ENCODE measurements at regions not wholly inside any gene's neighbourhood (a gene's known extent, or its start where the extent isn't known, plus 50 kb on each side); places are given as distances from the start of the nearest gene placed in this dataset.
A peak's percentile ranks its signal among the peaks of the same experiment; 100 is the strongest.
"Not testable (repeated sequence)": the region's sequence is repeated elsewhere in the genome, so short reads cannot be mapped to it uniquely, and the experiment has no call there.

DNA sequence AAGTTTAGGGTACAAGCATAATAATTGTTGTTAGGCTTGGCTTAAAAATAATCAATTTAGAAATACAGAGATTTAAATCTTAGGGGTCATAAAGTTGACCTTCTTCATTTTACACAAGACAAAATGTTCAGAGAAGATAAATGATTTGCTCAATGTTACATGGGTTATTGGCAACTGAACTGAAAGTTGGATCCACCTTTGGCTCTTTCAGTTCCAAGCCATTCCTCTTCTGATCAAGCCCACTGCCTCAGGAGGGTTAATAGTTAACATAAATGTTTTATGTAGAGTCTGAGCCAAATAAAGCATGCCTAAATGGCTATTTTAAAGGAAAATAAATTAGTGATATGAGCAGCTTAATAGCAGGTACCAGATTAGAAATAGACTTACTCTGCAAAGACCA lies 79.1 kb upstream of the RHOBTB1 start:
- no peaks in the 10 kb centered on the region for H3K4me1 Mint-ChIP-seq
- H3K4me3 Mint-ChIP-seq, result no peak overlapping the region
- no peak for ATAC-seq (ENCODE audit: low read depth in 2 of 2)
- no peaks in the 10 kb centered on the region for H3K36me3 Mint-ChIP-seq
- H3K9me3 Mint-ChIP-seq, result peaks cover 0 to 13% (median 0%) of the 10 kb centered on the region in 7 donors
- peaks cover 13 to 18% (median 14%) of the 10 kb centered on the region in 3 donors for H3K27me3 Mint-ChIP-seq
- H3K27ac Mint-ChIP-seq, result no peak overlapping the region
- no peak for DNase-seq

DNA sequence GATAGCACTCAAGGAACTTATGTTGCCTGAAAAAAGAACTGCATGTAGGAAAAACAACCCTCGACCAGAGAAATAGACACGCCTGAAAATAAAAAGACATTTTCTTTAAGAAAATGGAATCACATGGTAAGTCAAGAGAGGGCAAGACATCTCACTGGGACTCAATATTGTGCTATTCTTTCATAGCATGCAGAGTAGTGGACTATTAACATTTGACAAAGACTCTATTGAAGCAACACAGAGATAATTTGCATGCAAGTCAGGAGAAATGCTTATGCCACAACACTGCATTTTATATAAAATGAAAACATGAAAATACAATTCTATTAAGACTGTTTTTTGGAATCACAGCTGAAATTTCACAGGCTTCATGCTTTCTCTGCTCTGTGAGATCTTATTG lies 77.9 kb upstream of the RHOBTB1 start:
- peaks cover 0 to 13% (median 0%) of the 10 kb centered on the region in 7 donors for H3K9me3 Mint-ChIP-seq
- H3K27me3 Mint-ChIP-seq, result peaks cover 13 to 18% (median 14%) of the 10 kb centered on the region in 3 donors
- no peaks in the 10 kb centered on the region for H3K4me1 Mint-ChIP-seq
- no peak for DNase-seq
- no peak overlapping the region for H3K4me3 Mint-ChIP-seq
- no peak overlapping the region for H3K27ac Mint-ChIP-seq
- no peaks in the 10 kb centered on the region for H3K36me3 Mint-ChIP-seq
- ATAC-seq (ENCODE audit: low read depth in 2 of 2), result no peak

DNA sequence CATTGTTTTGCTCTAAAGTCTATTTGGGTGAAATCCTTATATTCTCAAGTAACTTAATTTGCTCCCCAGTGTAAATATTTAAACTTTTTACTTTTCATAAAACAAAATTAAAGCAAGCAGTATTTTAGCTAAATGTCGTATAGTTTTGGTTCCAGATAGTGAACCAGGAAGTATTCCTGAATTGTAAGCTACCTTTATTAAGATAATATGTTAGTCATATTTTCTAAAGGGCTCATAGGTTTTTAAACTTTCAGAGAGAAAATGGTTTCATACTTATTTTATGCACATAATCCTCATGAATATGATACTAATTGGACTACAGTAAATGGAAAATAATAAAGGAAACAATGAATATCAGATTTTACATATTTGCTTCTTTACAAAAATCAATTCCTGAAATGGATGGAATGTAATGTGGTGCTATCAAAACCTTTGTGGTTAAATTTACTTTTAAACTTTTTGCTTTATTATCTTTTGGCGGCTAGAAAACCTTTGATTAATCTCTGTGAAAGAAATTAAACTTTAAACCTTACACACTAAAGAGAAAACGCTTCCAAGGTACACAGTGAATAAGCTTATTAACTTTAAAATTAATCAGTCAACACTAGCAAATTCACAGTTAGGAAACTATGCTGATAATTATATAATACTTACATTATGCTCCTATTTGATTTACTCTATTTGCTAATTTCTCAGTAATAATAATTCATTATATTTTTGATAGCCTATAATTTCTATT lies 76.6 kb upstream of the RHOBTB1 start:
- peaks cover 0 to 13% (median 0%) of the 10 kb centered on the region in 7 donors for H3K9me3 Mint-ChIP-seq
- peaks cover 13 to 18% (median 14%) of the 10 kb centered on the region in 3 donors for H3K27me3 Mint-ChIP-seq
- H3K4me3 Mint-ChIP-seq, result no peak overlapping the region
- no peak for DNase-seq
- no peaks in the 10 kb centered on the region for H3K4me1 Mint-ChIP-seq
- ATAC-seq (ENCODE audit: low read depth in 2 of 2), result no peak
- H3K27ac Mint-ChIP-seq, result no peak overlapping the region
- no peaks in the 10 kb centered on the region for H3K36me3 Mint-ChIP-seq

DNA sequence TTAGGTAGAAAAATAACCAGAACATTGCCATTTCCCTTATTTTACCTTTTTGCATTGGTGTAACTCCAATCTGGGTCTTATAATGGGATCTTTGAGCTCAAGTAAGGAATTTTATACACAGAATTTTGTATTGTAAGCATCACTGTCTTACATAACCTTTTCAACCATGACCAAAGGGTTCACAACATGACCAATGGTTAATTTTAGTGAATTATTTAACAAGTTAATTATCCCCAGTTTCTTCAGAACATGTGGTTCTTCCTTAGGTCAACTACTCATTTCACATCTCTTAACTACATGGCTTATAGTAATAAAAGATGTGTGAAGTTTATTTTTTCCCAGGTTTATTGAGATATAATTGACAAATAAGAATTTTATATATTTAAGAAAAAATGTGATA lies 74.2 kb upstream of the RHOBTB1 start:
- DNase-seq (no peak), ATAC-seq (ENCODE audit: low read depth in 2 of 2) (no peak)
- Mint-ChIP-seq H3K9me3 (peaks cover 0 to 13% (median 0%) of the 10 kb centered on the region in 7 donors), H3K27me3 (peaks cover 13 to 26% (median 18%) of the 10 kb centered on the region in 3 donors), H3K4me1 (no peaks in the 10 kb centered on the region), H3K4me3 (no peak overlapping the region), H3K27ac (no peak overlapping the region), H3K36me3 (no peaks in the 10 kb centered on the region)

DNA sequence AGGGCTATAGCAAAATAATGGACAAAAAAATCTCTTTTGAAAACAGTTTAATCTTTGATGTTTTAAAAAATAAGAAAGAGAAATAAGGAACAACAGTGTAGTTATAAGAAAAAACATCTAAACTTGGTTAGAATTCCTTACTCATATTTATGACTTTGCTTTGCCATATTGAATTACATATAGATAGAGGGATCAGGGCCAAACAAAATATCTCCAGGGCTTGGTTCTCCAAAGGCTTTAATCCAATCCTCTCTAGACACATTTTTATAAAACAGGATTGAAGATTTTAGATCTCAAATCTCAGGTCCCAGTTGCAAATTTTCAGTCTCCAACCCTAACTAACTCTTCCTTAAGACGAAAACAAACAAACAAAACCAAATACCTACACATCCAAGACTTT lies 72.6 kb upstream of the RHOBTB1 start:
- ATAC-seq (ENCODE audit: low read depth in 2 of 2) (no peak), DNase-seq (no peak)
- peaks cover 0 to 13% (median 0%) of the 10 kb centered on the region in 7 donors for H3K9me3 Mint-ChIP-seq
- peaks cover 8 to 28% (median 18%) of the 10 kb centered on the region in 3 donors for H3K27me3 Mint-ChIP-seq
- no peaks in the 10 kb centered on the region for H3K4me1 Mint-ChIP-seq
- H3K27ac Mint-ChIP-seq, result no peak overlapping the region
- H3K4me3 Mint-ChIP-seq, result no peak overlapping the region
- no peaks in the 10 kb centered on the region for H3K36me3 Mint-ChIP-seq

DNA sequence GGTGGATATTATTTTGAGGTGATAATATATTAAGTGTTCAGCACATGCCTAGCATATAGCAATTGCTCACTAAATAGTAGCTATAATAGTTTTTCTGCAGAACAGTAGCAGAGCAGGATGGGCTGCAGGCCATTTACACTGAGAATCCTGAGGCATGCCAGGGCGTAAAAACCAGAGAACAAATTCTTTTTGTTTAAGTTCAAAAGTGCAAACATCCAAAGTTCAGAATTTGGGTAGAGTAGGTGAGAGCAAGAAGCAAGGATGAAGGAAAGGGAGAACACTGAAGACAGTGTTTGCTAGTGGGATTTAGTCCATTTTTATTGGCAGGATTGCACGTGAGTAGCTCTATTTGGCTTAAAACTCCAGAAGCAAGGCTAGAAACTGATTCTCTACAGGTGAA lies 72.0 kb upstream of the RHOBTB1 start:
- H3K4me3 Mint-ChIP-seq, result no peak overlapping the region
- H3K27ac Mint-ChIP-seq, result no peak overlapping the region
- ATAC-seq (ENCODE audit: low read depth in 2 of 2) (no peak), DNase-seq (no peak)
- H3K36me3 Mint-ChIP-seq, result no peaks in the 10 kb centered on the region
- H3K27me3 Mint-ChIP-seq, result peaks cover 8 to 32% (median 18%) of the 10 kb centered on the region in 3 donors
- peaks cover 0 to 13% (median 0%) of the 10 kb centered on the region in 7 donors for H3K9me3 Mint-ChIP-seq
- H3K4me1 Mint-ChIP-seq, result no peaks in the 10 kb centered on the region

DNA sequence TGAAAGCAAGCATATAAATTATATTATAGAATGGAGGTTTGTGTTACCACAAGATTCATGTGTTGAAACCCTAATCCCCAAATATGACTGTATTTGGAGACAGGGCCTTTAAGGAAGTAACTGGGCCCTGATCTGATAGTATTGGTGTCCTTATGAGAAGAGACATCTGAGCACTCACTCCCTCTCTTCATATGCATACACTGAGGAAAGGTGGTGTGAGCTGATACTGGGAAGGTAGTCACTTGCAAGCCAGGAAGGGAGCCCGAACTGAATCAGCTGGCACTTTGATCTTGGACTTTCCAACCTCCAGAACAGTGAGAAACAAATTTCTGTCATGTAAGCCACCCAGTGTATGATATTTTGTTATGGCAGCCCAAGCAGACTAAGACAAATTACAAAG lies 66.9 kb upstream of the RHOBTB1 start:
- Mint-ChIP-seq H3K4me3 (no peak overlapping the region), H3K4me1 (no peaks in the 10 kb centered on the region), H3K27me3 (peaks cover 33 to 46% (median 44%) of the 10 kb centered on the region in 3 donors), H3K36me3 (peaks cover 0 to 7% of the 10 kb centered on the region in 2 donors), H3K27ac (no peak overlapping the region), H3K9me3 (peaks cover 0 to 6% (median 0%) of the 10 kb centered on the region in 7 donors)
- ATAC-seq (ENCODE audit: low read depth in 2 of 2) (no peak), DNase-seq (no peak)

DNA sequence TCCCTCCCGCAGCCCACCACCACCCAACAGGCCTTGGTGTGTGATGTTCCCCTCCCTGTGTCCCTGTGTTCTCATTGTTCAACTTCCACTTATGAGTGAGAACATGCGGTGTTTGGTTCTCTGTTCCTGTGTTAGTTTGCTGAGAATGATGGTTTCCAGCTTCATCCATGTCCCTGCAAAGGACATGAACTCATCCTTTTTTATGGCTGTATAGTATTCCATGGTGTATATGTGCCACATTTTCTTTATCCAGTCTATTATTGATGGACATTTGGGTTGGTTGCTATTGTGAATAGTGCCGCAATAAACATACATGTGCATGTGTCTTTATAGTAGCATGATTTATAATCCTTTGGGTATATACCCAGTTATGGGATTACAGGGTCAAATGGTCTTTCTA lies 59.1 kb upstream of the RHOBTB1 start:
- DNase-seq; H3K4me1 Mint-ChIP-seq; H3K27ac Mint-ChIP-seq; H3K4me3 Mint-ChIP-seq; H3K36me3 Mint-ChIP-seq; ATAC-seq (ENCODE audit: low read depth in 2 of 2): not testable (repeated sequence)
- Mint-ChIP-seq H3K27me3 (peaks cover 66 to 80% (median 70%) of the 10 kb centered on the region in 3 donors), H3K9me3 (peaks cover 0 to 18% (median 11%) of the 10 kb centered on the region in 7 donors)

DNA sequence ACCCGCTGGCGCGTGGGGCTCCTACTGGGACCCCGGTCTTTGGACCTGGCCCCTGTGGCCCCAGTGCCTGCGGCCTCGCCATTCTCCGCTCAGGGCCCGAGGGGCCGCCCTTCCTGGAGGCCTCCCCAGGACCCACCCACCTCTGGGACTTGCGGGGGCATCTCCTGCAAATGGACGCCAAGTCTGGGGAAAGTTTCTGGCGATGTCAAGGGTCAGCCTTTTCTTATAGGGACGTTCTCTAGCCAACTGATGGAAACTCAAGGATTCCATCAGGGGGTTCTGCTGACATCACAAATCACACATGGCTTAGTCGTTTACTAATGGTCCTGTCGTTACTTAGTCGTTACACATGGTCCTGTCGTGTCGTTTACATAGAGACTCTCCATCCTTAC lies 57.7 kb upstream of the RHOBTB1 start:
- H3K9me3 Mint-ChIP-seq, result peaks cover 0 to 18% (median 11%) of the 10 kb centered on the region in 7 donors
- no peak overlapping the region for H3K27ac Mint-ChIP-seq

DNA sequence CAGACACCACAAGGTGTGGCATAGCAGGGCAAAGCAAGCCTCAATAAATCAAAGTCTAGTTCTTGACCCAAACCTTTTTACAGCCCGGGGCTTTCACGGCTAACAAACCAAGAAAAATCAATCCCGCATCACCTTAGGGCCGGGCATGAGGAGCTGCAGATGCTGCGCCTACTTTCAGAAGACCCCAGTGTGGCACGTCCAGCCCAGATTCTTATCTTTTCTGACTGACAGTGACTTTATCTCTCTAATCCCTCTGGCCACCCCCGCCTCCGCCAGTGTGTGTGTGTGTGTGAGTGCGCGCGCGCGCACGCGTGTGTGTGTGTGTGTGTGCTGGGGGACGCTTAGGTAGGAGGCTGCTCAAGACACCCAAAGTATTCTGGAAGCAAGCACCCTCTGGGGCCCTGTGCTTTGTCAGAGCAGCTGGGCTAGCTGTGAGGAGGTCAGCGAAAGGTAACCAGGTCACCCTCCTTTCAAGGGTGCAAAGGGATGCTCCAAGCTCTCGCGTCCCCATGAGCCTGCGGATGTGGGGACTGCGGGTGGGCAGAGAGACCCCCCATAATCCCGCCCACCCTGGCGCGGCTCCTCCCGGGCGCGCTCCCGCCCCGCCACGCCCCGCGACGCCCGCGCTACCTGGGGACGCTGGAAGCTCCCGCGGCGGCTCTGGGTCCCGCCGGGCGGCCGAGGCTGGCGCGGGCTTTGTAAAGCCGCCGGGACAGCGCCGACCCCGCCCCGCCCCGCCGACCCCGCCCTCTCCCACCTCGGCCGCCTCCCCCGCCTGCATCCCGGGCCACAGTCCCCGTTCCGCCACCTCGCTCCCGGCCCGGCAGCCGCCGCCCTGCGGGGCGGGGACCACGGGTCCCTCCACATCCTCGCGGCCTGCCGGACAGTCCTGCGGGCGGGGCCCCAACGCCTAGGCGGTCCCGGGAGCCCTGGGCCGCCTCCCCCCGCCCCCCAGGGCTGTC lies 57.1 kb upstream of the RHOBTB1 start:
- DNase-seq (peak; percentile 11), ATAC-seq (ENCODE audit: low read depth in 2 of 2) (peak; percentile 40 to 58)
- Mint-ChIP-seq H3K27me3 (peaks cover 58 to 73% (median 59%) of the 10 kb centered on the region in 3 donors), H3K4me3 (peak overlapping the region in 7 of 8 donors; percentile 49 to 86 (median 70)), H3K36me3 (no peaks in the 10 kb centered on the region), H3K4me1 (peaks cover 0 to 5% (median 4%) of the 10 kb centered on the region in 3 donors), H3K9me3 (peaks cover 0 to 18% (median 11%) of the 10 kb centered on the region in 7 donors), H3K27ac (peak overlapping the region in 1 of 6 donors; percentile 65)

More for the DNA sequence above, 57.7 kb upstream of the RHOBTB1 start:
- peaks cover 59 to 74% (median 63%) of the 10 kb centered on the region in 3 donors for H3K27me3 Mint-ChIP-seq
- no peak for DNase-seq
- no peak for ATAC-seq (ENCODE audit: low read depth in 2 of 2)
- H3K4me3 Mint-ChIP-seq, result peak overlapping the region in 6 of 8 donors; percentile 49 to 79 (median 64)
- no peaks in the 10 kb centered on the region for H3K36me3 Mint-ChIP-seq
- peaks cover 0 to 5% (median 4%) of the 10 kb centered on the region in 3 donors for H3K4me1 Mint-ChIP-seq

DNA sequence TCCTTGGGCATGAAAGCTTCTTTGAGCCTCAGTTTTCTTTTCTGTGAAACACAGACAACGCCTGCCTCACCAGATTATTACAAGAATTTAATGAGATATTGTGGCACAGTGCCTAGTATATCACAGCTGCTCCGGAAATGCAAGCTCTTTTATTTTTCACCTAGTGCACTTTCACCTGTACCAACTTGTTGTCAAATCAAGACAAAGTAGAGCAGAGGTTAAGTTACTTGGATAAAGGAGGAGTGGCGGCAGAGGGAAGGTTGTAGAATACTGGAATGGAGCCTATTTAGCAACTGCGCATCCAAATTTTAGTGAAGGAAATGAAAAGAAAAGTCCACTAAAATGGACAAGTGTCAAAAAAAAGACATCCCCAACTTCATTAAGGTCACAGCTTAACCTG lies 54.9 kb upstream of the RHOBTB1 start:
- peaks cover 41 to 52% (median 46%) of the 10 kb centered on the region in 3 donors for H3K27me3 Mint-ChIP-seq
- peaks cover 0 to 10% (median 7%) of the 10 kb centered on the region in 7 donors for H3K9me3 Mint-ChIP-seq
- no peak overlapping the region for H3K27ac Mint-ChIP-seq
- ATAC-seq (ENCODE audit: low read depth in 2 of 2) (no peak), DNase-seq (no peak)
- H3K4me1 Mint-ChIP-seq, result peaks cover 0 to 5% (median 4%) of the 10 kb centered on the region in 3 donors
- no peak overlapping the region for H3K4me3 Mint-ChIP-seq
- no peaks in the 10 kb centered on the region for H3K36me3 Mint-ChIP-seq

DNA sequence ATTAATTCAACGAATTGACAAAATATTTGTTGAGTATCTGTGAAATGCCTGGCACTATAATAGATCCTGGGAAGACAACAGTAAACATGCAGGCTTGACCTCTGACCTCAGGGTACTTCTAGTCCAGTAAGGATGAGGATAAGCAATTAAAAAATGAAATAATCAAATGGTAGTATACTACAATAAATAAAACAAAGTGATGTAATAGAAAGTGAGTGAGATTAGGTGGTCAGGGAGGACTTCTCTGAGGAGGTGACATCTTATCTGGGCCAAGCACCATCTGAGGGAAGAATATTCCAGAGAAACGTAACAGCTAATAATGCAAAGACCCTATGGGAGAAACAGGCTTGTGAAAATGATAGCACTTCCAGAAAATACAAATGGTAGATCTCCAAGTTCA lies 50.1 kb upstream of the RHOBTB1 start:
- Mint-ChIP-seq H3K4me1 (no peaks in the 10 kb centered on the region), H3K27me3 (peaks cover 21 to 23% (median 22%) of the 10 kb centered on the region in 3 donors), H3K27ac (no peak overlapping the region), H3K9me3 (peaks cover 0 to 13% (median 0%) of the 10 kb centered on the region in 7 donors), H3K36me3 (peaks cover 4 to 8% of the 10 kb centered on the region in 2 donors), H3K4me3 (no peak overlapping the region)
- DNase-seq, result no peak
- ATAC-seq (ENCODE audit: low read depth in 2 of 2), result no peak
